ENCODE measurements at regions not wholly inside any gene's neighbourhood (a gene's known extent, or its start where the extent isn't known, plus 50 kb on each side); places are given as distances from the start of the nearest gene placed in this dataset.

GRCh38 chr14:59009967-59010366 is 178.5 kb upstream of the DAAM1 start:
- TF ChIP-seq REST (IDR thresholded peaks at IDR 0.05; ENCODE audit: borderline replicate concordance) (no peak), CTCF (IDR thresholded peaks at IDR 0.05; ENCODE audit: poor library complexity, severe bottlenecking) (no peak)
